ENCODE measurements at regions not wholly inside any gene's neighbourhood (a gene's known extent, or its start where the extent isn't known, plus 50 kb on each side); places are given as distances from the start of the nearest gene placed in this dataset.

GRCh38 chr2:217097346-217097745, 237.5 kb upstream of the TNP1 start:
- DNase-seq = no peak

GRCh38 chr2:217096474-217097225, 236.8 kb upstream of the TNP1 start:
- no peak for DNase-seq

GRCh38 chr2:217095511-217096205, 235.8 kb upstream of the TNP1 start:
- no peak for DNase-seq

GRCh38 chr2:217092710-217093379, 233.0 kb upstream of the TNP1 start:
- DNase-seq = no peak

- no peak for DNase-seq
Measured at GRCh38 chr2:217091531-217091930, 231.7 kb upstream of the TNP1 start.

- DNase-seq = no peak
Measured at GRCh38 chr2:217090884-217091283, 231.0 kb upstream of the TNP1 start.

GRCh38 chr2:217090024-217090473, 230.2 kb upstream of the TNP1 start:
- no peak for DNase-seq

GRCh38 chr2:217086718-217087117, 226.9 kb upstream of the TNP1 start:
- DNase-seq = no peak

GRCh38 chr2:217086038-217086522, 226.2 kb upstream of the TNP1 start:
- no peak for DNase-seq

- DNase-seq = no peak
Measured at GRCh38 chr2:217085543-217085942, 225.7 kb upstream of the TNP1 start.

GRCh38 chr2:217081799-217082198, 221.9 kb upstream of the TNP1 start:
- no peak for DNase-seq

- DNase-seq = no peak
Measured at GRCh38 chr2:217079165-217079564, 219.3 kb upstream of the TNP1 start.

GRCh38 chr2:217077831-217078407, 218.1 kb upstream of the TNP1 start:
- DNase-seq = no peak

GRCh38 chr2:217076657-217077232, 216.9 kb upstream of the TNP1 start:
- DNase-seq = no peak

GRCh38 chr2:217076058-217076435, 216.2 kb upstream of the TNP1 start:
- no peak for DNase-seq

- DNase-seq = no peak
Measured at GRCh38 chr2:217075268-217076057, 215.6 kb upstream of the TNP1 start.

- DNase-seq = no peak
Measured at GRCh38 chr2:217074576-217075255, 214.9 kb upstream of the TNP1 start.

GRCh38 chr2:217071416-217071815, 211.6 kb upstream of the TNP1 start:
- DNase-seq = no peak

GRCh38 chr2:217070611-217071010, 210.7 kb upstream of the TNP1 start:
- no peak for DNase-seq

GRCh38 chr2:217070043-217070430, 210.2 kb upstream of the TNP1 start:
- no peak for DNase-seq

- no peak for DNase-seq
Measured at GRCh38 chr2:217069263-217070042, 209.6 kb upstream of the TNP1 start.

Measured in NCI-H774 (cell line).